Epithelial cell of prostate (primary cell): ENCODE measurements at regions not wholly inside any gene's neighbourhood (a gene's known extent, or its start where the extent isn't known, plus 50 kb on each side); places are given as distances from the start of the nearest gene placed in this dataset.

Source experiments
- DNase-seq: peaks from one replicate; pipeline ENCODE4 v3.0.0-alpha.2; 2011; ENCODE audit warnings: low read depth, low spot score
- H3K27ac ChIP-seq: fragments of 450-650 bp; 2 replicates; pipeline ENCODE4 v1.5.1; 2017; ENCODE audit warnings: mild to moderate bottlenecking

DNA sequence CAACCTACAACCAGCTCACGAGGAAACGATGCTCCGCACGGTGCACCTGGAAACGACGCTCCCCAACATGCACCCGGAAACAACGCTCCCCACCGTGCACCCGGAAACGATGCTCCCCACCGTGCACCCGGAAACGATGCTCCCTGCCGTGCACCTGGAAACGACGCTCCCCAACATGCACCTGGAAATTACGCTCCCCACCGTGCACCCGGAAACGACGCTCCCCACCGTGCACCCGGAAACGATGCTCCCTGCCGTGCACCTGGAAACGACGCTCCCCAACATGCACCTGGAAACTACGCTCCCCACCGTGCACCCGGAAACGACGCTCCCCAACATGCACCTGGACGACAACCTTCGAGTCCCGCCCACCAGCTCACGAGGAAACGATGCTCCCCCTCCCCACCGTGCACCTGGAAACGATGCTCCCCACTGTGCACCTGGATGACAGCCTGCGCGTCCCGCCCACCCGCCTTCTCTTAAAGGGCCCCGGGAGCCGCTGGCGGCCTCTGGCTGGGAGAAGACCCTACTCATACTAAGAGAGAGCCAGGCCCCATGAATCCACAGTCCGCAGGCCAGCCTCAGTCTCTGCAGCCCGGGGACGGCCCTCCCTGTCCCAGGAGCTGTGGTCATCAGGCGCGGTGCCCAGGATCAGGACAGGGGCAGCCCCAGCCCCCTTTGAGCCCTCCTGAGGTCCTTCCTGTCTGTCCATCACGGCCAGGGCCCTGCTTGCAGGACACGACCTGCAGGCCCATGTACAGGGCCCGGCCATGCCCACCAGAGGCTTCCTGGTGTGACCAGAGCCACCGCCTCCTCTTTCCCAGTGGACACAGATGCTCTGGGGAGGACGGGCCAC is 98.3 kb downstream of the PDGFA start:
- no peak for DNase-seq

DNA sequence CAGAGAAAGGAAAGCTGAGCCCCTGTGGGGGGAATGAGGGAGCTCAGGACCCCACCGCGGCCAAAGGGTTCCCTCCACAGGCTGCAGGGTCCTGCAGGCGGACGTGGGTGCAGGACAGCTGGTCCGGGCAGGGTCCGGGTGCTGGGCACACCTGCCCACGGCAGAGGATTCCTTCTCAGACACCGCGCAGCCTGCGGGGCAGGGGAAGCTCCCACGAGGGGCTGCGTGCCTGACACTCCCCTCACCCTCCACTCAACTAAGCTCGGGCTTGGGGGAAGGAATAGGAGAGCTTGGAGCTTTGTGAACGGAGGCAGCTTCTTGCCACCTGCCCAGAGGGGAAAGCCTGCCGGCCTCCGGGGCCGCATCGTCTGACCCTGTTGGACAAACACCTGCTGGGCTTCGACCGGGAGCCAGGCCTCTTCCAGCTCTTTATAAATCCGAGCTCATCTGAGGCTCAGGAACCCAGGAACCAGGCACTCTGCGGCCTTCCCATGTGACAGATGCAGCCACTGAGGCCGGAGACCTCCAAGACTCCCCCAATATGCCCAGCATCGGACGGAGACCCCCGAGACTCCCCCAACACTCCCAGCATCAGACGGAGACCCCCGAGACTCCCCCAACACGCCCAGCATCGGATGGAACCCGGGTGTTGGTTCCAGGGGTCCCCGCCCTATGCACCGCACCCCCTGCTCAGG is 97.3 kb downstream of the PDGFA start:
- no peak for DNase-seq
- no peak overlapping the region for H3K27ac ChIP-seq

More for the DNA sequence above, 98.3 kb downstream of the PDGFA start:
- H3K27ac ChIP-seq, result no peak overlapping the region

DNA sequence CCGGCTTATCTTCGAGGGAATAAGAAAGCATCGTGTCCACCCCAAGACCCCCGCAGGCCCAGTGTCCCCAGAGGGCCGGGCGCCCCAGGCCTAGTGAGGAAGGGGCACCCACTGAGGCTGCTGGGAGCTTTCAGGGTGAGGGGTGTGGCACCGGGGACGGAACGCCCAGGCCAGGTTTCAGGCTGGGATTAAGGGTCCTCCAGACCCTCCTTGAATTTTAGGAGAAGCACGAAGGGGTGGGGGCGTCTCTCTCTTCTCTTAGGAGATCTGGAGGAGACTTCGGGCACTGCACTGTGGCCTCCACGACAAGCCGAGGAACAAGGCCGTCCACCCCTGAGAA is 96.8 kb downstream of the PDGFA start:
- no peak overlapping the region for H3K27ac ChIP-seq
- no peak for DNase-seq

DNA sequence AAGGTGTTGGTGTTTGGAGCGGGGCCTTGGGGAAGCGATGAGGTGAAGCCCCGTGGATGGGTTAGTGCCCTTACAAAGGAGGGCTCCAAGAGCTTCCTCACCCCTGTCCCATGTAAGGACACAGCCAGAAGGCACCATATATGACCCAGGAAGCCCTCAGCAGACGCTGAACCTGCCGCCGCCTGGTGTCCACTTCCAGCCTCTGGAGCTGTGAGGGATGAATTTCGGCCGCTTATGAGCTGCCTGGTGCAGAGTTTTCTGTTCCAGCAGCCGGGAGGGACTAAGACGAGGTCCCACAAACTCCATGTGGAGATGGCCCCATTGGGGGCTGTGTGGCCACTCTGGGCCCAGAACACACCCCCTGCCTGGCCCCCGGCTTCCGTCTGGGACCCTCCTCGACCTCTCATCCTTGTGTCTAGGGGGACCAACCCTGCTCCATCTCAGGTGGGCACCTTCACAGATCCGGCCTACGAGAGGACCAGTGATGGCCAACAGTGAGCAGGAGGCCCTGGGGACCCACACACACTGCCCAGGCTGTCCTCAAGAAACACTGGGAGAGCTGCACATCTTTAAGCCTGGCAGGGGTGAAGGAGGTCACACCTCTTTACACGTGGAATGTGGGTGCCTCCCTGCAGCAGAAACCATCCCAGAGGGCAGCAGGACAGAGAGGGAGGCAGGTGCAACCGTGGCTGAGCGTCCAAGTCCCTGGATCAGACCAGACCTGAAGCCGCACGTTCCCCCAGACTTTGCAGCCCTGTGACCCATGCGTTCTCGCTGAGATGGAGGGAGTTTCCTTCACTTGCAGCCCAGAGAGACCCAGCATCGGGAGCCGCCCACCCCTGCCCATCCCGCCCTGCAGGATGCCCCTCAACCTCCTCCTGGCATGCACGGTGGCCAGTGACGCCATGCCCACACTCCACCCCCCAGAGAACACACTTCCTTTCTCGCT is 96.1 kb downstream of the PDGFA start:
- no peak overlapping the region for H3K27ac ChIP-seq
- no peak for DNase-seq

DNA sequence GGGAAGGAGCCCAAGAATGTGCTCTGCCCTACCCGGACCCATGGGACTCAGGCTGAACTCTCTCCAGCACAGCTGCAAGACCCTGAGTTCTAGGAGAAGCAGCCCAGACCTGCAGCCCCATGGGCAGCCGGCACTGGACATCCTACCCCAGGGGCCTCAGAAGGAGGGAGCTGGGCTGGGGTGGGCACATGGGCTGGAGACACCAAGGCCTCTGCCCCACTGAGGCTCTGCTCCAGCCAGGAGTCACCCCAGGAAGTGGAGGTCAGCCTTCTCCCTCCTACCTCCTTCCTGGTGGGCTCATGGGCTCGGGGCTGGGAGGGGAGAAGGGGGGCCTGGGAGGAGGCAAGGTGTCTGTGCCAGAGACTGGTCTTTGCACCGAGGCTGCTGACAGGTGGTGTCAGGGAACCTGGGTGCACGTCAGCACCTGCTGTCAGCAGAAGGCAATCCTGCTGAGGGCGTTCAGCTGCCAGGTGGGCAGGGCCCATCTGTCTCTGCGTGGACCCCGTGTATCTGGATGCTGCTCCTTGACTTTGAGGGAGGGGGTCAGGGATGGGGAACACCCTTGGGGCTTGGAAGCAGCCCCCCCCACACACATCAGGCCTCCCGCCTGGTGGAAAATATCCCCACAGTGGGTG is 95.2 kb downstream of the PDGFA start:
- DNase-seq, result no peak

DNA sequence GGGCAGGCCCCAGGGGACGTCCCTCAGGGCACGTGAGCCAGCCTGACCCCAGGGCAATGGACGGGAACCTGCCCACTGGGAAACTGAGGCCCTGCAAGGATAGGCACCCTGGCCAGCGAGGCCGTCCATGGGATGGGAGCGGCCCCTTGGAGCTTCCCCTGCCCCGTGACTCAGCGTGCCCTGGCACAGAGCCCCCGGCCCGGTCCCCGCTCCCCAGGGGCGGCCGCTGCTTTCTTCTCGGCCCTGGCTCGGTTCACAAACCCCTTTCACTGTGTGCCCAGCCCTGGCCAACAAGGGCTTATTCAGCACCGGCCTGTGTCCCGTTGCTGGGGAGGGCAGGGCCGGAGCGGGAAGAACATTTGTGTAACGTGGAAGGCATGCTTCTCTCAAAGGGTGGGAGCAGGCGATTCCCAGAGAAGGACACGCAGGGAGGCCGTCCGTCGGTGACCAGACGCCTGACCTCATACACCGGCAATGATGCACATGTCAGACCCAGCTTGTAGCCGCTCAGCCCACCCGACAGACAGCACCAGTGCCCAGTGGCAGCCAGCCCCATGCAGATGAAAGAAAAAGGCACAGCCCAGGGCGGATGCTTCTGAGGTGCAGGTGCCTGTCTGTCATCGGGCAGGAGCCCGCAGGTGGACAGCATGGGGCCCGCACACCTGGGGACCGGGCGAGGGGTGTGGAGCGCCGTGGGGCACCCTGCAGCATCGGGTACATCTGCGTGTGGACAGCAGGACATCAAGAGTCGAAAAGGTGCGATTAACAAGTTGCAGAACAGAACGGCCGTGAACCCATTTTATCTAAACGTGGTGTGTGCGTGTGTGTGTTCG is 94.5 kb downstream of the PDGFA start:
- no peak overlapping the region for H3K27ac ChIP-seq
- no peak for DNase-seq

More for the DNA sequence above, 95.2 kb downstream of the PDGFA start:
- H3K27ac ChIP-seq, result no peak overlapping the region

DNA sequence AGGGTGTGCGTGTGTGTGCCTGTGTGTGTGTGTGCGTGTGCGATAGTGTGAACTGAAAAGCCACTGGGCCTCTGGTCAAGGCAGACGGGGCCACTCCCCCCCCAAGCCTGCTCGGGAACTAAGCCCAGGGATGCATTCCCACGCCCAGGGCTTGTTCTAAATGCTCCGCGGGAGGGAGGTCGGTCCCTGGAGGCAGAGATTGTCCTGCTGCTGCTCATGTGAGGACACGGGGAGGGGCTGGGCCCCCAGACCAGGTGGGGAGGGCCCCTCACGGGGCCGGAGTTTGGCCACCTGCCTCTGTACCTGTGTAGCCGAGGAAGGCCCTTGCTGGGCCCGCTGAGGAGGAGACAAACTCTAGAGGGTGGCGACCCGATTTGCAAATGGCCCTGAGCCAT is 93.9 kb downstream of the PDGFA start:
- no peak overlapping the region for H3K27ac ChIP-seq
- DNase-seq, result no peak

DNA sequence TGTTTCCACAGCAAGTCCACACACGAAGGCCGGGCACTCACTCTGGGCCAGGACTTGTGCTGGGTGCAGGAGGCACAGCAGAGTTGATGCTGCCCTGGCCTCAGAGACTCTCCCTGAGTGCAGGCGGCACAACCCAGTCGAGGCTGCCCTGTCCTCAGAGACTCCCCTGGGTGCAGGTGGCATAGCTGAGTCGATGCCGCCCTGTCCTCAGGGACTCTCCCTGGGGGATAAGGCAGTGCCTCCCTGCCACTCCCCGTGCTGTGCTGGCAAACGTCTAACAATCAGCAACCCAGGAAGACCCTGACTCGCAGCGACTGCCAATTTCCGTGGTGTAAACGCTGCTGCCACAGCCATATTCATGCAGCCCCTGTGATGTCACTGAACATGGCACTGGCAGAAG is 93.1 kb downstream of the PDGFA start:
- DNase-seq, result no peak
- H3K27ac ChIP-seq, result no peak overlapping the region

DNA sequence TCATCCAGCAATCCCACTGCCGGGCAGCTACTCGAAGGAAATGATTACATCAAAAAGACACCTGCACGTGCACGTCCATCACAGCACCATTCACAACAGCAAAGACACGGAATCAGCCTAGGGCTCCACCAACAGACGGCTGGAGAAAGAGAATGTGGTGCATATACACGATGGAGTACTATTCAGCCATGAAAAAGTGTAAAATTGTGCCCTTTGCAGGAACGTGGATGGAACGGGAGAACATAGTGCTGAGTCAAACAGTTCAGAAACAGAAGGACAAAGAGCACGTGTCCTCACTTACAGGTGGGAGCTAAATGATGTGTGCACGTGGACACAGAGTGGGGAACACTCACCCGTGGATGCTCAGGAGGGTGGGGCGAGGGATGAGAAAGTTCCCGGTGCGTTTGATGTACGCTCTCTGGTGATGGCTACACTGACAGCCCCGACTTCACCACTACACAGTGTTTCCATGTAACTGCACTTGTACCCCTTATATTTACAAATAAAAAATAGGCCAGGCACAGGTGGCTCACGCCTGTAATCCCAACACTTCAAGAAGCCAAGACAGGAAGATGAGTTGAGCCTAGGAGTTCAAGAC is 92.0 kb downstream of the PDGFA start:
- no peak overlapping the region for H3K27ac ChIP-seq

DNA sequence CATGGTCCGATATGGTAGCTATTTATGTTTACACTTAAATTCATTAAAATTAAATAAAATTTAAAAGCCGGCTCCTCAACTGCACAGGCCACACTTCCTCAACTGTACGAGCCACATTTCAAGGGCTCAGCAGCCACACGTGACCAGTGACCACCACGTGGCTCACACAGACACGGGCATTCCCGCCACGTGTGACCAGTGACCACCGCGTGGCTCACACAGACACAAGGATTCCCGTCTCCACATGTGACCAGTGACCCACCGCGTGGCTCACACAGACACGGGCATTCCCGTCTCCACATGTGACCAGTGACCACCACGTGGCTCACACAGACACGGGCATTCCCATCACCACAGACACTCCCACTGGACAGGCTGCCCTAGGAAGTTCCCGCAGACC is 91.3 kb downstream of the PDGFA start:
- no peak overlapping the region for H3K27ac ChIP-seq
- DNase-seq, result no peak

More for the DNA sequence above, 92.0 kb downstream of the PDGFA start:
- no peak for DNase-seq

DNA sequence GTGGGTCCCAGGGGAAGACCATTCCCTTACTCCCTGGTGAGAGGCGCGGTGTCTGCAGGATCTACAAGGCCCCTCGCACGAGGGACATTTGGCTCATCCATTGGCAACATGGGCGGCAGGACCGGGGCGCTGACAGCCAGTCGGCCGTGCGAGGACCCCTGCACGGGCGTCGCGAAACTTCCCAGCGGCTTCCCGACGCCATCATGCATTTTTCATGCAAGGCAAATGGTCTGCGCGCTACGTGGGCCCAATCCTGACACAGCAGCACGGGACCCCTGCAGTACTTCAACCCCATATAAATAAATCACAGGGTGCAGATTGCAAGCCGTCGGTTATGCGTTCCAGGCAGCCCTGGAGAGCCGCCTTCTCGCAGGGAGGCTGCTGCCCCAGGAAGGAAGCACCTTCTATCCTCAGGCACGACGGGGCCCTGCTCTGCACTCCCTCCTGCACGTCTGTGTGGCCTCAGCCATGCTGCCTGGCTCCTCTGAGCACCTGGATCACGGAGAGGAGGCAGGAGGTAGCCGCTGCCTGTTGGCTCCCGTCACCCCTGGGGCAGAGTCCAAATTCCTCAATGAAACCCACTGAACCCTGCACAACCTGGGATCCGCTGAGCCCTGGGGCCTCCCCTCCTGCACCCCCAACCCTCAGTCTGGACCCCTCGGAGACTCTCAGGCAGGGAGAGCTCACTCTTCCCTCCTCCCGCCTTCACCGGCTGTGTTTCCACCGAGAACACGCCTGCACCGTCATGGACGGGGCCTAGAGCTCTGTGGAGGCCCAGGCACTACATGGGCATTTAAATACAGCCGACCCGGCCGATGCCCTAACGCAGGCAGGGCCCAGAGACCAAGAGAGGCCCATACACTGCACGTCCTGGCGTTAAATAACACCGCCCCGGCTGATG is 90.5 kb downstream of the PDGFA start:
- no peak for DNase-seq
- H3K27ac ChIP-seq, result no peak overlapping the region

DNA sequence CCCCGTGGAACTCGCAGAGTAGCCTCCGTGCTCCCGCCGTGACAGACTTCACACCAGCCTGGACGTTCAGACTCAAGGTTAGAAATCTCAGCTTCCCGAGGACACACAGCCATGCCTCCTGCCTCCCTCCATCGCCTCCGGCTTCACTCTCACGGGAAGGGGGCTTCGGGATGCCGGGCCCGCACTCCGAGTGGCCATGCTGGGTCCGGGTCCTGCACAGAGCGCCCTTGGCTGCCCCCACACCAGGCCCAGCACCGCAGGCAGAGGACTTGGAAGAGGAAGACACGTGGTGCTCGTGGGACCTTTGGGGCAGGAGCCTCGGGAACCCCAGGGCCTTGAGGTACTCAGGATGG is 89.8 kb downstream of the PDGFA start:
- DNase-seq, result no peak
- no peak overlapping the region for H3K27ac ChIP-seq

DNA sequence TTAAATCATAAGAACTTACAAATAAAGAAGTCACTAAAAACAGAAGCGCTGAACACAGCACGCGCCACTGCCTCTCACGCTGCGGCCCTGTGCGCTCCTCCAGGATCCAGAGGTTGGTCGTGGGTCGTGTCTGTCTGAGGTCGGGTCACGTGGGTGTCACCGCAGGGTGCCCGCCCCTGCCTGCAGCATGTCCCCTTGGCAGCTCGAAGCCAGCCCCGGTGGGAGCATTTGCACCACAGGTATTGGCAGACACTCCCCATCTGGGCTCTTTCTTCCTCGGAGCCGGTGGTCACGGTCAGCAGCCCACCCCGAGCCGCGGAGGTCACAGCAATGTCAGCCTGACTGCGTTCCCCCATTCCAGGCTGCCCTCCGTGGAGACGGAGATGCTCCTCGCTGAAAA is 88.6 kb downstream of the PDGFA start:
- no peak overlapping the region for H3K27ac ChIP-seq
- no peak for DNase-seq

DNA sequence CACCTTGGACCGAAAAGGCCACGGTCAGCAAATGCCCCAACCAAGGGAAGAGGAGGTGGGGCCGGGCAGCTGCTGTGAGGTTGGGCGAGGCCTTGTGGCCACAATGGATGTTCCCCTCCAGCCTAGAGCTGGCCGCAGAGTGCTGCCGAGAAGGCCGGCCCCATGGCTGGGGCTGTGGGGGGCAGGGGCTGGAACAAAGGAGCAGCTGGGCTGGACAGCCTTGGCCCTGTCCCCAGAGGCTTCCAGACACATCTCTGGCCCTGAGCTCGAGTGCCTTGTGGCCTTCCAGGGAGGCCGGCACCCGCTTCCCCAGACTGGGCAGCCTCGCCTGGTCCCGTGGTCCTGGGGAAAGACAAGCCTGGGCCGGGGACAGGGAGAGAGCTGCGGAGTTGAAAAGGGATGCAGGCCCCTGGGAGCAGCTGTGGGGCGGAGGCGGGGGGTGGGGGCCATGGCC is 88.0 kb downstream of the PDGFA start:
- DNase-seq, result no peak
- H3K27ac ChIP-seq, result no peak overlapping the region

DNA sequence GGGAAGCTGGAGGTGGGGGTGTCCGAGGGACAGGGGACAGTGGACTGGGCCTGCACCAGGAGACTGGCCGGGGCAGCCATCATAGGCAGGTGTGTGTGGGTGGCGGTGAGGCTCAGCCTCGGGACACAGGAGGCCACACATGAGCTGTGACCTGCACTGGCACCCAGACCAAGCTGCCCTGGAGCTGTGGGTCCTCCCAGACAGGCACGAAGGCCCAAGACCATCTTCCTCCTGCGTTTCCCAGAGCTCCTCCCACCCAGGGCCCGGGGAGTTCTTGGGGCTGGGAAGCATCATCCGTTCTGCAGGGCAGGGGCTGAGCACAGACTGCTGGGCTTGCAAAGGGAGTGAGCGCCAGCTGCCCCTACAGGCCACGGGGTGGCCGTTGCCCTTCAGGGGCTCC is 87.4 kb downstream of the PDGFA start:
- no peak overlapping the region for H3K27ac ChIP-seq
- no peak for DNase-seq

DNA sequence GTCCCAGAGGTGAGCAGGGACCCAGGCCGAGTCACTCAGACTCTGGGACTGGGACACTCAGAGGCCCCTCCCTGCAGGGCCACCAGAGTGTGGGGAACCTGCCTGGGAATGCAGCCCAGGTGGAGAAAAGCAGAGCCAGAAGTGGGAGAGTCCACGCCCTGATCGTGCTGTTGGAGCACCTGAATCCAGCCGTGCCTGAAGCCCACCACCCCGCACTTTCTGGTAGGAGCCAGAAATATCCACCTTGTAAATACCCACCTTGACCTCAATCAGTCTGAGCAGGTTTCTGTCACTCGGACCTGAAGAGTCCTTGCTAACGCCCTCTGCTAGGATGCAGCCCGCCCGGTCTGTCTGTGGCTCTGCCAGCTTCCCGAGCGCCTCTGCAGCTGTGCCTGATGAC is 86.7 kb downstream of the PDGFA start:
- DNase-seq, result no peak
- no peak overlapping the region for H3K27ac ChIP-seq

DNA sequence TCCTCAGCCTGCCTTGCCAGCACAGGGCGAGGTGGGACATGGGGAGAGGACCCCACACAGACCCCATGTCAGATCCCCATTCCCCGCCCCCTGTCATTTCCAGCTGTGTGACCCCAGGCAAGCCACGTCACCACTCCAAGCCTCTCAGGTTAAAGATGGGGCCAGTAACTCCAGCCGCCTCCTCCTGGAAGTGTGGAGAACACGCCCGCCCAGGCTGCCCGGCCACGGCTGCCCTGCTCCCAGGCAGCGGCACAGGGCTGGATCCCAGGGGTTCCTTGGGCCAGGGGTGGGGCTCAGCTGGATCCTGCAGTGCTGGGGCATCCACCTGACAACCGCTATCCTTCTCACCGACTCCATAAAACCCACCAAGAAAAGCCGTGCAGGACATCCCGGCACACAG is 86.1 kb downstream of the PDGFA start:
- no peak overlapping the region for H3K27ac ChIP-seq
- DNase-seq, result no peak
